Osteoblast (primary cell): ENCODE measurements at regions not wholly inside any gene's neighbourhood (a gene's known extent, or its start where the extent isn't known, plus 50 kb on each side); places are given as distances from the start of the nearest gene placed in this dataset.

Experiments
- DNase-seq: peaks from one replicate; pipeline ENCODE4 v3.0.0; 2011; ENCODE audit warnings: low spot score, mixed read lengths; ENCODE audit not compliant: insufficient read length; ENCODE audit errors: missing footprints
- H2AFZ ChIP-seq: 2 replicates; pipeline ENCODE4 v1.6.0; 2011; ENCODE audit warnings: mild to moderate bottlenecking, low read length
- H3K27ac ChIP-seq: 2 replicates; pipeline ENCODE4 v1.5.1; 2011; ENCODE audit warnings: mild to moderate bottlenecking, low read depth, low read length, moderate library complexity
- H3K27me3 ChIP-seq: 2 replicates; pipeline ENCODE4 v1.6.0; 2012; ENCODE audit warnings: mild to moderate bottlenecking, control low read depth, inconsistent platforms, low read length, moderate library complexity; ENCODE audit not compliant: insufficient read depth
- H3K36me3 ChIP-seq: 2 replicates; pipeline ENCODE4 v1.5.1; 2011; ENCODE audit warnings: mild to moderate bottlenecking, low read length, control low read depth, moderate library complexity; ENCODE audit not compliant: insufficient read depth
- H3K4me1 ChIP-seq: 2 replicates; pipeline ENCODE4 v1.5.1; 2011; ENCODE audit warnings: mild to moderate bottlenecking, low read length, control low read depth, moderate library complexity; ENCODE audit not compliant: insufficient read depth
- H3K4me2 ChIP-seq: 2 replicates; pipeline ENCODE4 v1.6.0; 2011; ENCODE audit warnings: mild to moderate bottlenecking, low read length; ENCODE audit not compliant: insufficient read depth
- H3K4me3 ChIP-seq: fragments of 200-600 bp; sonication (generic); 3 replicates; pipeline ENCODE4 v1.5.1; 2012; ENCODE audit warnings: mild to moderate bottlenecking, low read length, inconsistent platforms; ENCODE audit not compliant: insufficient read depth
- H3K79me2 ChIP-seq: 2 replicates; pipeline ENCODE4 v1.6.0; 2012; ENCODE audit warnings: mild to moderate bottlenecking, low read length, control low read depth, inconsistent platforms; ENCODE audit not compliant: insufficient read depth
- H3K9me3 ChIP-seq: 2 replicates; pipeline ENCODE4 v1.5.1; 2011; ENCODE audit warnings: low read depth, low read length, control low read depth
- H4K20me1 ChIP-seq: 2 replicates; pipeline ENCODE4 v1.6.0; 2012; ENCODE audit warnings: mild to moderate bottlenecking, low read length, control low read depth; ENCODE audit not compliant: insufficient read depth
- TF ChIP-seq, protein P1 (sequence below): IDR thresholded peaks from 2 replicates; pipeline ENCODE4 v1.5.1; 2011; ENCODE audit warnings: mild to moderate bottlenecking, low read depth, low read length, moderate library complexity; ENCODE audit errors: extremely low read depth

DNA sequence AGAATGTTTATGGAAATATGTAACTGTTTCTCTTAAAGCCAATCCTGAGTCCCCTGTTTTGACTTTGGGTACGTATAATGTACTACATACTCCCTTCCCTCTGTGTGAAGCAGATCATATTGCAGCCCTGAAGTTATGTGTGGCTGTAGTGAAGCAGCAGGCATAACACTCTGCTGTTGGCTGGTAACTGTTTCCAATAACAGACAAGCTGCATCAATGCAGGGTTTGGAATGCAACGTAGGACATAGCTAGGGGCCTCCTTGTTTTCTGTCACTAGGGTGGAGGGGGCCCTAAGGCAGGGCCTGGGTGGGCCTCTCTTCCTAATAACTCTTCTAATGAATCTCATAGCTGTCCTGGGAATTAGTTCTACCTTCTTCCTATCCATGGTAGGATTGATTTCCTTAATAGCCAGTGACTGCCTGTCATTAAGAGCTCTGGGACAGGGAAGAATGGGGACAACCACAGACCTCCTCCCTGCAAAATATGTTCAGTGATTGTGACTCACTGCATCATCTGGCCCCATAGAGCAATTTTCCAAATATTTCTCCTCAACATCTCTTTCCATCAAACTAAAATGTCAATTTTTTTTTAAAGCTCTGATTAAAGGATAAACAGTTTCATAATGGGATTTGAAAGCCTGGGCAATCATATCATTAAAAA lies 129.6 kb upstream of the HMHB1 start:
- Histone ChIP-seq H3K27me3 (no peaks in the 10 kb centered on the region), H3K36me3 (no peaks in the 10 kb centered on the region), H2AFZ (no peak overlapping the region), H3K4me1 (peaks cover 23% of the 10 kb centered on the region), H4K20me1 (no peaks in the 10 kb centered on the region), H3K27ac (no peak overlapping the region), H3K9me3 (no peaks in the 10 kb centered on the region), H3K4me2 (no peak overlapping the region), H3K79me2 (no peaks in the 10 kb centered on the region), H3K4me3 (no peak overlapping the region)
- TF ChIP-seq, protein P1, sequence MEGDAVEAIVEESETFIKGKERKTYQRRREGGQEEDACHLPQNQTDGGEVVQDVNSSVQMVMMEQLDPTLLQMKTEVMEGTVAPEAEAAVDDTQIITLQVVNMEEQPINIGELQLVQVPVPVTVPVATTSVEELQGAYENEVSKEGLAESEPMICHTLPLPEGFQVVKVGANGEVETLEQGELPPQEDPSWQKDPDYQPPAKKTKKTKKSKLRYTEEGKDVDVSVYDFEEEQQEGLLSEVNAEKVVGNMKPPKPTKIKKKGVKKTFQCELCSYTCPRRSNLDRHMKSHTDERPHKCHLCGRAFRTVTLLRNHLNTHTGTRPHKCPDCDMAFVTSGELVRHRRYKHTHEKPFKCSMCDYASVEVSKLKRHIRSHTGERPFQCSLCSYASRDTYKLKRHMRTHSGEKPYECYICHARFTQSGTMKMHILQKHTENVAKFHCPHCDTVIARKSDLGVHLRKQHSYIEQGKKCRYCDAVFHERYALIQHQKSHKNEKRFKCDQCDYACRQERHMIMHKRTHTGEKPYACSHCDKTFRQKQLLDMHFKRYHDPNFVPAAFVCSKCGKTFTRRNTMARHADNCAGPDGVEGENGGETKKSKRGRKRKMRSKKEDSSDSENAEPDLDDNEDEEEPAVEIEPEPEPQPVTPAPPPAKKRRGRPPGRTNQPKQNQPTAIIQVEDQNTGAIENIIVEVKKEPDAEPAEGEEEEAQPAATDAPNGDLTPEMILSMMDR: no peak
- DNase-seq: peak; percentile 30

DNA sequence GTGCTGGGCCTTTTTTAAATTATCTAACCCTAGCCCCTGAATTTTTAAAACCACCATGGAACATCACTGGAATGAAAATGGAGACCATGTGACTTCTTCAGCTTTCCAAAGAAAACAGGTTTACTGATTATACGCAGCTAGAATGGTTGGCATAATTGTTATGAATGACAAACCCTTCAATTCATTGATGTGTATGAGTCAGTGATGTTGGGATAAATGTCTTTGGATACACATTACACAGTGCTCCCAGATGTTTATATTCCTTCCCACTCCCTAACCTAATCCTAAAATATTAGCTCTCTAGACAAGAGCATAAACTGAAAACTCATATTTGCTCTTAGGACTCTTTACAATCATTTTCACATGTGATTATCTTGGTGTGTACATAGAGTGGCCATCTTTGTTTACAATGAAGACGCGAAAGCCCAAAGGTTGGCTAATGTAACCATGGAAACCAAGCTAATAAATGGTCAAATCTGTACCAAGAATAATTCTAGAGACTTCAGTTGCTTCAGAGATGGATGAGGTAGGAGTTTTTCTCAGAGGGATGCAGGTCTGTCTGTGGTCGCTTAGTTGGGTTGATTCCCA lies 131.2 kb upstream of the HMHB1 start:
- no peak for DNase-seq
- no peak overlapping the region for H3K4me2 ChIP-seq
- H3K4me3 ChIP-seq: no peak overlapping the region
- peak overlapping the region; percentile 22 for H3K27ac ChIP-seq
- no peaks in the 10 kb centered on the region for H3K79me2 ChIP-seq
- TF ChIP-seq, protein P1: no peak
- no peaks in the 10 kb centered on the region for H3K9me3 ChIP-seq
- no peaks in the 10 kb centered on the region for H3K36me3 ChIP-seq
- H4K20me1 ChIP-seq: no peaks in the 10 kb centered on the region
- no peaks in the 10 kb centered on the region for H3K27me3 ChIP-seq
- H3K4me1 ChIP-seq: peaks cover 23% of the 10 kb centered on the region
- no peak overlapping the region for H2AFZ ChIP-seq

DNA sequence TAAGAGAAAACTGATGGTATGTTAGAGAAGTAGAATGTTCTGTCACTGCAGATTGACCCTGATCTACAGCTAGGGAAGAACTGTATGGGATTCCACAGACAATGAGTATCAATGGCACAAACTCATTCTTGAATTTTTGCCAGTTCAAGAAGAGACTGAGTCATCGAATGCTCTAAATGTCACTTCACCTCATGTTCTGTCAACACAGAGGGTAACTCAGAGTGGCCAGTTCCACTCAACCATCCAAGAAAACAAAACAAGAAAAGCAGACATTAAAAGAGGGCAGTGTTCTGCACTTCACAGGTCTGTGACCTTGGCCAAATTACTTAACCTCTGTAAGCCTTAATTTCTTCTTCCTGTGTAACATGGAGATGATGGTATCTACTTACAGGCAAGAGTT lies 132.2 kb upstream of the HMHB1 start:
- Histone ChIP-seq H3K4me2 (no peak overlapping the region), H3K79me2 (no peaks in the 10 kb centered on the region), H2AFZ (no peak overlapping the region), H3K9me3 (no peaks in the 10 kb centered on the region), H3K27me3 (no peaks in the 10 kb centered on the region), H4K20me1 (no peaks in the 10 kb centered on the region), H3K36me3 (no peaks in the 10 kb centered on the region), H3K27ac (no peak overlapping the region), H3K4me1 (peaks cover 23% of the 10 kb centered on the region), H3K4me3 (no peak overlapping the region)
- no peak for DNase-seq
- TF ChIP-seq, protein P1: no peak

DNA sequence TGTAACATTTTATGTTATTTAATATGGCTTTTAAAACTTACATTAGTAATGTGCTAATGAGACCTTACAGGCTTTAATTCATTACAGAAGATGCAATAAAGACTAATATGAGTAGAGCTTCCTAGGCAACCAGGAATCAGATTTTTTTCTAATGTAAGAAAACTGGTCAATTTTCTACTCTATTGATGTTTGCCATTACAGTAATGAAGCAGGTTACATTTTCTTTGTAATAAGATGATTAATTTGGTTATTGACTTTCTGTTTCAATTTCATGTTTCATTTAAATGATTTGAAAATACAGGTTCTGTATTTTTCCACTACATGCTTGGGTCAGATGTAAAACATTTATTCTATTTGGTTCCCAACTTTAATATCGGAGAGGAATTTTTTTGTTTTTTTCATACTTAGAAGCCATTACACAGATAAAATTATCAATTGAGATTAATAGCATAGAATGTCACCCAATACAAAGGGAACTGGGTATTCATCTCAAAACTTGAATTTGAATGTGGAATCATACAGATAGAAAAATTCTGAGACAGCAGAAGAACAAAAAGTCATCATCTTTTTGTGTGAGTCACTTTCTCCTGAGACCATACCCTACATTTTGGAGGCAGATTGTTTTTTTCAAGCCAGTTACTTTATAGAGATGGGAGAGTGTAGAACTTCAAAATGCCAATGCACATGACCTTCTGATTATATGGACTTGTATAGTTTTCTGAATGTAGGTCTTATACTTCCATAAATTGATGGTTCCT lies 133.6 kb upstream of the HMHB1 start:
- Histone ChIP-seq H3K4me2 (no peak overlapping the region), H4K20me1 (no peaks in the 10 kb centered on the region), H3K4me3 (no peak overlapping the region), H3K79me2 (no peaks in the 10 kb centered on the region), H3K4me1 (peaks cover 28% of the 10 kb centered on the region), H3K27me3 (no peaks in the 10 kb centered on the region), H3K9me3 (no peaks in the 10 kb centered on the region), H2AFZ (no peak overlapping the region), H3K27ac (no peak overlapping the region), H3K36me3 (no peaks in the 10 kb centered on the region)
- no peak for DNase-seq
- TF ChIP-seq, protein P1: no peak
